ENCODE measurements at regions not wholly inside any gene's neighbourhood (a gene's known extent, or its start where the extent isn't known, plus 50 kb on each side); places are given as distances from the start of the nearest gene placed in this dataset.

GRCh38 chr1:93013145-93014065, 52.1 kb upstream of the DIPK1A start:
- ATAC-seq, result no peak
- no peak for TF ChIP-seq POLR2A (IDR thresholded peaks at IDR 0.05)
- no peak for TF ChIP-seq CTCF (IDR thresholded peaks at IDR 0.05)
- H3K4me1 ChIP-seq, result no peaks in the 10 kb centered on the region
- no peak overlapping the region for H3K4me3 ChIP-seq
- H3K27me3 ChIP-seq, result no peaks in the 10 kb centered on the region
- 73 to 74% methylated on average over 4 of the region's 4 CpGs for WGBS, 2 donors
- no peaks in the 10 kb centered on the region for H3K9me3 ChIP-seq
- no peak overlapping the region for H3K27ac ChIP-seq
- no peak for DNase-seq
- no peaks in the 10 kb centered on the region for H3K36me3 ChIP-seq (replicated peaks in 1 of 2; ENCODE audit: insufficient read depth in 1 of 2, low read depth in 2 of 2)
- intact Hi-C loops (cut with DNase I), result no loop called here

- intact Hi-C loops (cut with DNase I), result no loop called here
- H3K9me3 ChIP-seq, result no peaks in the 10 kb centered on the region
- TF ChIP-seq CTCF (IDR thresholded peaks at IDR 0.05), result no peak
- no peak for TF ChIP-seq POLR2A (IDR thresholded peaks at IDR 0.05)
- ATAC-seq, result no peak
- no peak overlapping the region for H3K4me3 ChIP-seq
- H3K36me3 ChIP-seq (replicated peaks in 1 of 2; ENCODE audit: insufficient read depth in 1 of 2, low read depth in 2 of 2), result no peaks in the 10 kb centered on the region
- no peak overlapping the region for H3K27ac ChIP-seq
- no peaks in the 10 kb centered on the region for H3K27me3 ChIP-seq
- no peaks in the 10 kb centered on the region for H3K4me1 ChIP-seq
- WGBS, 2 donors, result 29 to 43% methylated on average over 2 of the region's 2 CpGs
- DNase-seq, result no peak
These were observed 52.9 kb upstream of the DIPK1A start for GRCh38 chr1:93014168-93014567.

GRCh38 chr1:93015590-93015989, 54.3 kb upstream of the DIPK1A start:
- H3K4me3 ChIP-seq, result no peak overlapping the region
- WGBS, 2 donors, result 37 to 60% methylated on average over 2 of the region's 2 CpGs
- no peaks in the 10 kb centered on the region for H3K36me3 ChIP-seq (replicated peaks in 1 of 2; ENCODE audit: insufficient read depth in 1 of 2, low read depth in 2 of 2)
- TF ChIP-seq CTCF (IDR thresholded peaks at IDR 0.05), result no peak
- no peak for TF ChIP-seq POLR2A (IDR thresholded peaks at IDR 0.05)
- DNase-seq (no peak), ATAC-seq (no peak)
- H3K27ac ChIP-seq, result no peak overlapping the region
- H3K4me1 ChIP-seq, result no peaks in the 10 kb centered on the region
- H3K27me3 ChIP-seq, result no peaks in the 10 kb centered on the region
- intact Hi-C loops (cut with DNase I), result no loop called here
- H3K9me3 ChIP-seq, result no peaks in the 10 kb centered on the region

GRCh38 chr1:93016171-93016570, 54.9 kb upstream of the DIPK1A start:
- Histone ChIP-seq H3K4me3 (no peak overlapping the region), H3K36me3 (replicated peaks in 1 of 2; ENCODE audit: insufficient read depth in 1 of 2, low read depth in 2 of 2) (no peaks in the 10 kb centered on the region), H3K27me3 (no peaks in the 10 kb centered on the region), H3K4me1 (no peaks in the 10 kb centered on the region), H3K9me3 (no peaks in the 10 kb centered on the region), H3K27ac (no peak overlapping the region)
- no peak for ATAC-seq
- intact Hi-C loops (cut with DNase I), result no loop called here
- TF ChIP-seq CTCF (IDR thresholded peaks at IDR 0.05), result no peak
- DNase-seq, result no peak
- 33 to 47% methylated on average over 4 of the region's 4 CpGs for WGBS, 2 donors

Measured in body of pancreas (tissue), 4 donors.